ENCODE measurements at regions not wholly inside any gene's neighbourhood (a gene's known extent, or its start where the extent isn't known, plus 50 kb on each side); places are given as distances from the start of the nearest gene placed in this dataset.

GRCh38 chr2:53234548-53234903, 533.1 kb upstream of the CHAC2 start:
- intact Hi-C loops (cut with DNase I; ENCODE audit: low total_unique reads): no loop called here
- no peak for TF ChIP-seq POLR2A (IDR thresholded peaks at IDR 0.05)
- TF ChIP-seq CTCF (IDR thresholded peaks at IDR 0.05 in 4 of 5, conservative IDR thresholded peaks at IDR 0.05 in 1 of 5): no peak
- no peaks in the 10 kb centered on the region for H3K9me3 ChIP-seq

GRCh38 chr2:53233759-53234547, 533.7 kb upstream of the CHAC2 start:
- intact Hi-C loops (cut with DNase I; ENCODE audit: low total_unique reads): no loop called here
- no peaks in the 10 kb centered on the region for H3K27me3 ChIP-seq
- no peaks in the 10 kb centered on the region for H3K4me1 ChIP-seq
- no peaks in the 10 kb centered on the region for H3K9me3 ChIP-seq
- H3K36me3 ChIP-seq: no peaks in the 10 kb centered on the region
- TF ChIP-seq POLR2A (IDR thresholded peaks at IDR 0.05) (no peak), CTCF (IDR thresholded peaks at IDR 0.05 in 4 of 5, conservative IDR thresholded peaks at IDR 0.05 in 1 of 5) (no peak)
- H3K27ac ChIP-seq: no peak overlapping the region
- ATAC-seq: no peak
- H3K4me3 ChIP-seq: no peak overlapping the region
- in situ Hi-C loops (cut with MboI; ENCODE audit: low sequenced_read_pairs in 4 of 4): no loop called here
- no peak for DNase-seq

More at GRCh38 chr2:53234548-53234903, 533.1 kb upstream of the CHAC2 start:
- ATAC-seq (no peak), DNase-seq (no peak)
- no peaks in the 10 kb centered on the region for H3K36me3 ChIP-seq
- no peaks in the 10 kb centered on the region for H3K4me1 ChIP-seq
- H3K27me3 ChIP-seq: no peaks in the 10 kb centered on the region
- in situ Hi-C loops (cut with MboI; ENCODE audit: low sequenced_read_pairs in 4 of 4): no loop called here
- no peak overlapping the region for H3K27ac ChIP-seq
- no peak overlapping the region for H3K4me3 ChIP-seq

- DNase-seq (no peak), ATAC-seq (no peak)
- no peaks in the 10 kb centered on the region for H3K4me1 ChIP-seq
- no peaks in the 10 kb centered on the region for H3K27me3 ChIP-seq
- H3K4me3 ChIP-seq: no peak overlapping the region
- no peak overlapping the region for H3K27ac ChIP-seq
- H3K36me3 ChIP-seq: no peaks in the 10 kb centered on the region
- in situ Hi-C loops (cut with MboI; ENCODE audit: low sequenced_read_pairs in 4 of 4) (no loop called here), intact Hi-C loops (cut with DNase I; ENCODE audit: low total_unique reads) (no loop called here)
- no peaks in the 10 kb centered on the region for H3K9me3 ChIP-seq
- TF ChIP-seq CTCF (IDR thresholded peaks at IDR 0.05 in 4 of 5, conservative IDR thresholded peaks at IDR 0.05 in 1 of 5) (no peak), POLR2A (IDR thresholded peaks at IDR 0.05) (no peak)
These were observed 535.7 kb upstream of the CHAC2 start for GRCh38 chr2:53231908-53232307.

- Histone ChIP-seq H3K4me3 (no peak overlapping the region), H3K27me3 (no peaks in the 10 kb centered on the region), H3K27ac (no peak overlapping the region), H3K4me1 (no peaks in the 10 kb centered on the region), H3K36me3 (no peaks in the 10 kb centered on the region), H3K9me3 (no peaks in the 10 kb centered on the region)
- intact Hi-C loops (cut with DNase I; ENCODE audit: low total_unique reads) (no loop called here), in situ Hi-C loops (cut with MboI; ENCODE audit: low sequenced_read_pairs in 4 of 4) (no loop called here)
- TF ChIP-seq POLR2A (IDR thresholded peaks at IDR 0.05) (no peak), CTCF (IDR thresholded peaks at IDR 0.05 in 4 of 5, conservative IDR thresholded peaks at IDR 0.05 in 1 of 5) (no peak)
- no peak for DNase-seq
- ATAC-seq: no peak
These were observed 536.9 kb upstream of the CHAC2 start for GRCh38 chr2:53230691-53231090.

GRCh38 chr2:53227535-53227934, 540.1 kb upstream of the CHAC2 start:
- no peak overlapping the region for H3K27ac ChIP-seq
- intact Hi-C loops (cut with DNase I; ENCODE audit: low total_unique reads): no loop called here
- no peak overlapping the region for H3K4me3 ChIP-seq
- in situ Hi-C loops (cut with MboI; ENCODE audit: low sequenced_read_pairs in 4 of 4): no loop called here
- H3K36me3 ChIP-seq: no peaks in the 10 kb centered on the region
- no peak for DNase-seq
- no peaks in the 10 kb centered on the region for H3K4me1 ChIP-seq
- ATAC-seq: no peak
- TF ChIP-seq POLR2A (IDR thresholded peaks at IDR 0.05) (no peak), CTCF (IDR thresholded peaks at IDR 0.05 in 4 of 5, conservative IDR thresholded peaks at IDR 0.05 in 1 of 5) (no peak)
- no peaks in the 10 kb centered on the region for H3K27me3 ChIP-seq
- H3K9me3 ChIP-seq: no peaks in the 10 kb centered on the region

Data from gastrocnemius medialis (tissue), 4 donors.